NK-92 (cell line): ENCODE measurements at regions not wholly inside any gene's neighbourhood (a gene's known extent, or its start where the extent isn't known, plus 50 kb on each side); places are given as distances from the start of the nearest gene placed in this dataset.
"Not testable (repeated sequence)": the region's sequence is repeated elsewhere in the genome, so short reads cannot be mapped to it uniquely, and the experiment has no call there.

Source experiments
- DNase-seq: peaks from one replicate; lab custom pipeline; 2025; ENCODE audit not compliant: unreplicated experiment; lab: John Stamatoyannopoulos, UW

DNA sequence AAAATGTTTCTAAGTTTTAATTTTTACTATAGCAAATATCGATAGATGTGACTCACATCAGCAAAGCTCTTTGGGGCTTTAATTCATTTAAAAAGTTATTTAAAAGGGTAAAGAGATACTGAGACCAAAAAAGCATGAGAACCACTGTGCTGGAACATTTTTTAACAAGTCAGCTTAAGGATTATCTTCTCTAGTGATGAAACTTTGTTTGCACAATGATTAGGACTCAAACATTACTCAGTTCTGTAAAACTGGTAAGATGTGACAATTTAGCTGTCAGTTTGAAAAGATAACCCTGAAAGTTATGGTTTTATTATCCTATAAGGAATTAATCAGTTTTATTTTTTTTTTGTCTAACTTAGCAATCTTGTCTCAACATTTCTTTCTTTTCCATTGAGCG lies 301.4 kb downstream of the TSN start:
- no peak for DNase-seq

DNA sequence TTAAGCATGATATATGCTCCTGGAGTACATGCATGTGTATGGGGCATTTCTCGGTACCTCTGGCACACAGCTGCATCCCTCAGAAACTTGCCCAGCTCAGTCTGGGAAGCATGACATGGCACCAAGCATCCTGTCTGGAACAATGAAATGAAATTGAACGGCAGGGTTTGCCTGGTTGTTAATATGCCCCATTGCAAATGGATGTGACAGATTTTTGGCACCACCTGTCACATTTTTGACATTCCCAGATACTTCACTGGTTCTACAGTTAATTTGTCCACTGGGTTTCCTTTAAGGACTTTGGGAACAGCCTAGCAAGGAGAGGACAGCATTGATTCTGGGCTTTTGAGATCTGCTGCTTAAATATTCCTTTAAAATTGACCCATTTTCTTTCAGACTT lies 305.8 kb downstream of the TSN start:
- DNase-seq = no peak

DNA sequence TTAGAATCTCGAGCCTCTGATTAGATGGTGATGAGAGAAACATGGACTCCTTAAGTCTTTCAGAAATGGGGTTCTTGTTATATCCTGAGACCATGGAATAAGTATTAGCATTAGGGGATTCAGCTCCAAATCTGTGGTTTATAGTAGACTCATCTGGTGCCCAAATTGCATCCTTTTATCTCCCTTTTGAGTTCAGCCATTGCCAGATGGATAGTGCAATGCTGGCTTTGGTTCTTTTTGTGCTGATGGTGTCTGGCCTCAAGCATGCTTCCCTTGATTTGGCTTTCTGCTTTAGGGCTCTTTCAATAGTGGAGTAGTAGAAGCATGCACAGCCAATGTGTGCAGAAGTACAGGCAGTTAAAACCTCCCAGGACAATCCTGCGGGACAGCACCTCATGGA lies 306.4 kb downstream of the TSN start:
- DNase-seq = no peak

DNA sequence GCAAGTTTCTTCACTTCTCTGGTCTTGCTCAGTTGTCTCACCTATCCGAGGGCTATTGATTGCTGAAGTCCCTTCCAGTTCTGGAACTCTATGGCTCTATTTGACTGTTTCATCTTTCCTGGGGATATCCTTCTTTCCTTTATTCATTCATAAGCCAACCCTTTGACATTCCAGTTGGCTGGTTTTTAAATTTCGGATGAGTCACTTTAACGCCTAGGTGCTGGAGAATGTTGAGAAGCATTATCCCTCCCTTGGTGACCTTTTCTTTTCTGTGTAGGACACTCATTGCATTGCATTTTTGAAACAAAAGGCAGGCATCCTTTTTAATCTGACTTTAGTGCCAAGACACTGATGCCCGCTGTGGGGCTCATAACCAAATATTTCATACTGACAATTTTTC lies 307.1 kb downstream of the TSN start:
- no peak for DNase-seq

DNA sequence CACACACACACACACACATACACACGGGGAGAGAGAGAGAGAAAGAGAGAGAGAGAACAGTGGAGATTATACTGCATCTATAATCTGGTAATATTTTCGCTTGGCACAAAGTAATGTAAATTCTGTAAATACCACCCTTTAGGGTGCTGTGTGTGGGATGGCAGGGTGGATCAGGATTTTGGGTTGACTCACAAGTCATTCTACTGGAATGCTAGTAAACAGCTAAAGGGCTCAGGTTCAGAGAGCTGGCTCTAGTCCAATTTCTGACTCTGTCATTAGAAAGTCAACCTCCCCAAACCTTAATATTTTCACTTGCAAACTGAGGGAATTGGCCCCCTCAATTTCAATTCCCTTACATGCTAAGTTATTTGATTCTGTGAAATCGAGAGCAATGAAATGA lies 308.3 kb downstream of the TSN start:
- no peak for DNase-seq

DNA sequence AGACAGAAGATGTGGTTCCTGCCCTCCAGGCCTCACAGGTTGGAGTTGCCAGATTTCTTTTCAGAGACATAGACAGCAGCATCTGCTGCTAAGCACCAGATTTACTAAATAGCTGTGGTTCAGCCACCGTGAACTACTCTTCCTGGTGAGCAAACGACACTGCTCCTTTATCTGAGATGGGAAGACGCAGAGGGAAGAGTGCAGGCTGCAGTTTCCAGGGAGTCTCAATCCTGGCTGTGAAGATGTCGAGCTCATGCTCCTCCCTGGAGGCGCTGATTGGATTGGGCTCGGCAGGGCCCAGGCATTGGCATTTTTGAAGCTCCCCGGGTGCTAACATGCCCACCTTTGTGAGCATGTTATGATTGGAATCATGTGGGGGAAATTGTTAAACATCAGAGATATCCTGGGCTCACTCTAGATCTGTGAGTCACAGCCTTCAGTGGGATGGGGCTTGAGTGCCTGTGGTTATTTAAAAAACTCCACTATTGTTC lies 314.8 kb downstream of the TSN start:
- DNase-seq = no peak

DNA sequence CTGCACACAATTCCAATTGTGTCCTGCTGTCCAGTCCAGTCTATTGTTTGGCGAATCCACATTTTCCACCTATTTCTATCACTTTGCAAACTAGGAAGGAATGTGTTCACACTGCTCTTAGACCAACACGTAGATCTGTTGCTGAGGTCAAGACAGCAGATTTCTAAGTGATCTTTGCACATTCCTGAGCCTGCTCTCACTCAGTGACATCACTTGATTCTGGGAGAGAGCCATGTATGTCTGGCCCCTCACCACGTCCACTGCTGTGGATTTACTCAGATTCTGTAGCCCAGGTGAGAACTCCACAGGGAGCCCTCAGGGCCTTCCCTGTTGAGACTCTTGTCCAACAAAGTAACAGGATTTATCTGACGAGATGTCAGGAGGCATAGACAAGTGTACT lies 317.2 kb downstream of the TSN start:
- no peak for DNase-seq

DNA sequence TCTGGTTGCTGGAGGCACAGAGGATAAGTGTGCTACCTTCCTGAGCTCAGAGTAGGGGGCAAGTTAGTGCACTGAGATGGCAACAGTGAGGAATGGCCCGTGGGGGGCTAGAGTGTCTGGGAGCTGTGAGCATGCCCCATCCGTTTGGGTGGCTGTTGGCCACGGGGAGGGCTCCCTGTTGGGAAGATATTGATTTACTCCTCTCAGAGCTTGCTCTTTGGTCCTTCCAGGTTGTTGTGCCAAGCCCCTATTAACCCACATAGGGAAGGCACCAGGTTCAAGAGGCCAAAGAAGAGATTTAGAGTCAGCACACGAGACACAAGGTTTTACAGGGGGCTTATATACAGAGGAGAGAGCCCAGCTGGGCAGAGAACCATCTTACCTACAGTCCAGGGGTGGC lies 318.8 kb downstream of the TSN start:
- DNase-seq = no peak

DNA sequence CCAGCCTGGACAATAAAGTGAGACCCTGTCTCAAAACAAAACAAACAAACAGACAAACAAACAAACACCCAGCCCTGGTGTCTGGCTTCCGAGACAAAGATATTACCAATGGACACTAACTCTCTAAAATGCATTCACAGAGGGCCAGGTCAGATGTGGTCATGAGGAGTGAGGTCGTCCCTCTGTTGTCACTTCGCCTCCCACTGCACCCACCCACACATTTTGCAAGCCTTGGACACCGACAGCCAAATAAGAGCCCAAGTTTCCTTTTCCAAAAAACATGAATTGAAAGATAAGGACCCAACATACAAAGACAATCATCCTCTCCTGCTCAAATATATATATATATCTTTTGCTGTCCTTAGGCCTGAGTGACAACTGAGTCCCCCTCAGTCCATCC lies 319.9 kb downstream of the TSN start:
- no peak for DNase-seq

DNA sequence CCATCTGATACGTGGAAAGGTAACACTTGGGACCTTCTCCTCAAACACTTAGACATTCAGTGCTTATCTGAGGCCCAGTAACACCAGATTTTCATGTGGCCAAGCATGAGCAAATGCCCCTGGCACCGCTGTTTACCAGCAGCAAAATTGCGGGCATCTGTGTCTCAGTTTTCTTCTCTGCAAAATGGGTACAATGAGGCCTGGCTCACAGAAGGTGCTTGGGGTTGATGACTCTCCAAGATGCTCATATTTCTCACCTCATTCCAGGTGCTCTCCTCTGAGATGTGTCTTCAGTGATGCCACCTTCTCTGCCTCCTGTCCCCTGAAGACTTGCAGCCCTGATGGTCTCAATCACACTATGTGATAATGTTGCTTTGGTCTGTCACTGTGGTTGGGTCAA lies 321.7 kb downstream of the TSN start:
- DNase-seq = no peak

DNA sequence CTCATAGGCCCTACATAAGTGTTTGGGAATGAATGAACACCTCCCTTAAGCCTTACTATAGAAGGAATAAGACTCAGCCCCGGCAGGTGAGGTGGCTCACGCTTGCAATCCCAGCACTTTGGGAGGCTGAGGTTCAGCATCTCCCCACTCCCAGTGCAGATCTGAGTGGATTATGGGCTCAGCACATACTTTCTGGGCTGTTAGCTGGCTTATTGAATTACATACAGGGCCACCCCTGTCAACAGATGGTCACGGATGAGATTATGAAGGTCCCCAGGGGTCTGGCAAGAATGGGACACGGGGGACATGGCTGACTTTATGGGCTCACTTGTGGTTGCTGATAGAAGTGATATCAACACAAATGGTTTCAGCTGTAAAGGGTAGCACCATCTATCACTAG lies 322.3 kb downstream of the TSN start:
- no peak for DNase-seq

DNA sequence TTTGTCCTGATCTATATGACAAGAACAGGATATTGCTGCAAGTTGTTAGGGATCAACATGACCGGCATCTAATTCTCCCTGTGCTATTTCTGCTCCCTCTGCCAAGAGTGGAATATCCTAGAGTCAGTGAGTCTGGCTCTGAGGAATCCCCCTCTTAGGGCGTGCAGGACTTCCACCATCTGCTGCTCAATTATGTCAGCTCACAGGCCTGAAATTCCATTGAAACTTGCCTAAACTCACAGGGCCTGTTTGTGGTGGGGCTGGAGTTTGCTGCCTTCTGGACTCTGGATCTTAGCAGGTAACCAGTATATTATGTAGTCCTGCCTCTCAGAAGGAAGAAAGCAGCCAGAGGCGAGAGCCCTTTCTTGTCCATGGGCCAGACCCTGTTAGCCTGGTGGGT lies 323.0 kb downstream of the TSN start:
- DNase-seq = no peak

DNA sequence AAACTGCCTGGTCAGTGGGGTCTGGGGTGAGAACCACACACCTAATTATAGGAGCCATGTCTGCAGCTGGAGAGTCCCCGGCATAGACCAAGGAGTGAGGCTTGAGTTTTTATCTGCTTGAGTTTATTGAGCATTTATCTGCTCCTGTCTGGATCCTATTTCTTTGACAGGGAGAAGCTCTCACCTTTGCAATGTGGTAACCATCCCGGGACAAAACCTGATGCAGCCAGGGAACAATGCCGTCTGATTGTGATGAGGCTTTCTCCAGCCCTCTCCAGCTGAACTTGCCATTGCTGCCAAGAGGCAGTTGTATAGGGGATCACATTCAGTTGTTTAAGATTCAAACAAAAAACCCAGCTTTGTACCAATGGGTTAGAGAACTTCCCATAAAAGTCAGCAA lies 324.4 kb downstream of the TSN start:
- no peak for DNase-seq

DNA sequence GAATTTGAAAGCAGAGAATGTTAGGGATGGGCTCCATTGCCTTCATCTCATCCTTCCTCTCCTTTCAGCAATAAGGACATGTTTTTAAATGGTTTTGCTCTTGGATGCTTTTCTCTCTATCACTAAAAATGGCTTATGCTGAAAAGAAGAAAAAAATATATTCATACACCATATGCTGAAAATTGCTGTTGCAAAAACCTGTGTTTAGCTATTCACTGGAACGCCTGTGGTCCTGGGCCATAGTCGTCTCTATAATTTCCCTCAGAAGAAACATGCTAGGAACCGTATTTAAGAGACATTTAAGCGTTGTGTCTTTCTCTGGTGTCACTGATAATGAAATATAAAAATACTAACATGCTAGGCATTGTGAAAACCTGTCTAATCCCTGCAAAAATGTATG lies 324.9 kb downstream of the TSN start:
- DNase-seq = no peak

DNA sequence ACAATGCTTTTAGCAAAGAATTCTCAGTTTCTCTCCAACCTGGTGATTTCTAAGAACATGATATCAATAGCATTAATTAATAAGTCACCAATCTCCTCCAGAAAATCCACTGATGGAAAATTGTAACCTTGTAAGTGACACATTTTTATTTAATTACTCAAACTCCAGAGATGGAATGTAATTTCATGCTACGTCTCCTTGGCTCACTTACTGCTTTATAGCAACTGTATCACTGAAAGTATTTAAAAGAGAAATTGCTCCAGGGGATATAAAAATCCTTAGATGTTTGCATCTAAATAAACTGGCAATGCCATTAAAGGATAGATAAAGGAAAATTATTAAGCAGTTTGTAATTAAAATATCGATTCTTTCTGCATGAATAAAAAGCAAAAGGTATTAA lies 325.4 kb downstream of the TSN start:
- DNase-seq = no peak

DNA sequence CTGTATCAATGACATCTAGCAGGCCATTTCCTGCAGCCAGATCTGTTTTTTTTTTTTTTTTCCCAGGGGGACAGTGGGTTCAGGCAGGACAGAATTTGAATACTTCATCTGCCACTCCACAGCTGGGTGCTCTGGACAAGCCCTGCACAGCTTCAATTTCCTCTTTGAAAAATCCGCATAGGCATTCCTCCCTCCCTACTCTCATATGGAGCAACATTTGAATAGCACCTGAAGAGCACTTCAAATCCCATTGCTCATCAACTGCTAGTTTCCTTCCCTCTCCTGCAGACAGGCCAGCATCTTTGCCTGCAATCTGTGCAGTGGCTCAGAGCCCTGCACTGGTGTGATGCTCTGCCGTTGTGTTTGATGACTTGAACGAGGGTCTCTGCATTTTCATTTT lies 326.3 kb downstream of the TSN start:
- no peak for DNase-seq

DNA sequence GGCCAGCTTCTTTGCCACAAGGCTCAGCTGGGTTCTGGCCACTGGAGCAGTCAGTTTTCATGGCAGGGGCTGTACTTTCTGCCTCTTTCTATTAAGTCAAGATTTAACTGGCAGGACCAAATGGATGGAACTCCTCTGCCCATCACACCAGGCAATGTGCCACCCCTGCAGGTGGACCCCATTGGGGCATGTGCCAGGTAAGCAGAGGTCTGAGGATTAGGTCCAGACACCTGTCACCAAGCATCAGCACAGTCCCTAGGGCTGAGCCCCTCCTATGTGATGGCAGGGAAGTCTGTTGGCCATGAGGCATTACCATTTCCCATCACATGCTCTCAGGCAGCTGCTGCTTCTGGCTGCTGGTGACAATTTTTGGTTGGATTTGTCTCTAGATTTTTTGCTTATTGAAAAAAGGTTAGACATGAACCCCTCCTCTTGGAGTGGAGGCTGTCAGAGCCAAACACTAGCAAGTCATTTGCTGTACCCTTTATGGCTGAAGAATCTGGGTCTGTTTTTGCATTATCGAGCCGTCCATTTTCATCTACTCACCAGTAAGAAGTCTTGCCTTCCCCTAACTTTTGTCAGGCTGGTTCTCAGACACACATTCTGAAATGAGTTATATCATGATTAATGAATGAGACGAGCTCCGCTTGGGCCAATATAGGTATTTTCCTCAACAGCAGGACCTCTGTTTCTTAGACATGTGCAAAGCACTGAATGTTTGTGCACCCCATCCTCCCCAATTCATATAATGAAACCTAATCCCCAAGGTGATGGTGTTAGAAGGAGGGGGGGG lies 328.0 kb downstream of the TSN start:
- no peak for DNase-seq

DNA sequence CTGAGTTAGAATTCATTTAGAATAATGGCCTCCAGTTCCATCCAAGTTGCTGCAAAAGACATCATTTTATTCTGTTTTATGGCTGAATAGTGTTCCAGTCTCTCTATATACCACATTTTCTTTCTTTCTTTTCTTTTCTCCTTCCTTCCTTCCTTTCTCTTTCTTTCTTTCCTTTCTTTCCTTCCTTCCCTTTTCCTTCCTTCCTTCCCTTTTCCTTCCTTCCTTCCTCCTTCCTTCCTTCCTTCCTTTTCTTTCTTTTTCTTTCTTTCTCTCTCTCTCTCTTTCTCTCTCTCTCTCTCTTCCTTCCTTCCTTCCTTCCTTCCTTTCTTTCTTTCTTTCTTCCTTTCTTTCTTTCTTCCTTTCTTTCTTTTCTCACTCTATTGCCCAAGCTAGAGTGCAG lies 330.2 kb downstream of the TSN start:
- DNase-seq = not testable (repeated sequence)

DNA sequence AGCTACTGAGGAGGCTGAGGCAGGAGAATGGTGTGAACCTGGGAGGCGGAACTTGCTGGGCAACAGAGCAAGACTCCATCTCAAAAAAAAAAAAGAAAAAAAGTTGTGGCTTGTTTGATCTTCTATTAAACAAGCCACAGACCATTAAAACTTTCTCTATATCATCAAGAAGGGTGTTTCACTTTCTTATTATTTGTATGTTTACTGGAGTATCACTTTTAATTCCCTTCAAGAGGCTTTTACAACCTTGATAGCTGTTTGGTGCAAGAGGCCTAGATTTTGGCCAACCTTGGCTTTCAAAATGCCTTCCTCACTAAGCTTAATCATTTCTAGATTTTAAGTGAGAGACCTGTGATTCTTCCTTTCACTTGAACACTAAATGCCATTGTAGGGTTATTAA lies 339.1 kb downstream of the TSN start:
- DNase-seq = no peak

DNA sequence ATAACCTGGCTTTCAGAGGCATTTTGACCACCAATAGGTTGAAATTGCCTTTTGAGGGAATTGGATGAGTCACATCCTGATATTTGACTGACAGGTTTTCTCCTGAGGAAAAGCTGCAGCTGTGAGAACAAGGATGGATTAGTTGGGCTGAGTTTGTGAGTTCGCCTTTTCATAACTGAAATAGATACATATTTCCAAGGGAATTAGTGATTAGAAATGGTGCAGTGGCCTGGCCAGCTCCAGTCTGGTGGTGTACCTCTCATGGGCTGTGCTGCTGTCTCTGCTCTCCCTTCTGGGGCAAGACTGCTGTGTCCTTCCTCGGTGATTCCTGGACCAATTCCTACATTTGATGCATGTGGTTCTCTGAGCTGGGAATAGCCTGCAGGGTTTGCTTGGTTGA lies 341.3 kb downstream of the TSN start:
- DNase-seq = no peak

DNA sequence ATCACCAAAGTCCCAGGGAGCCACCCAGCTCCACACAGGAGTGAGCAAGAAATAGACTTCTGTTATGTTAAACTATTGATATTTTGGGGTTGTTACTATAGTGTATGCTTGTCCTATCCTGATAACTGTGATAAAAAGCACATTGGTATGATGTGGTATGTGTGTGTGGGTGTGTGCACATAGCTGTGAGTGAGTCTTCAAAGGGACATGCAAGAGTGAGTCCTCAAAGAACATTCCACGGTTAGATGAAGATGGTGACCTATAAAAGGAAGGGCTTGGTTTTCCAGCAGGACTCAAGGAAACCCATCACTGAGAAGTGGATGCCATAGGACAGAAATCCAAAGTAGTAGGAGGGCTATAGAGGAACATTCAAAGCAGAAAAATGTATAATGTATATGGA lies 342.9 kb downstream of the TSN start:
- no peak for DNase-seq

DNA sequence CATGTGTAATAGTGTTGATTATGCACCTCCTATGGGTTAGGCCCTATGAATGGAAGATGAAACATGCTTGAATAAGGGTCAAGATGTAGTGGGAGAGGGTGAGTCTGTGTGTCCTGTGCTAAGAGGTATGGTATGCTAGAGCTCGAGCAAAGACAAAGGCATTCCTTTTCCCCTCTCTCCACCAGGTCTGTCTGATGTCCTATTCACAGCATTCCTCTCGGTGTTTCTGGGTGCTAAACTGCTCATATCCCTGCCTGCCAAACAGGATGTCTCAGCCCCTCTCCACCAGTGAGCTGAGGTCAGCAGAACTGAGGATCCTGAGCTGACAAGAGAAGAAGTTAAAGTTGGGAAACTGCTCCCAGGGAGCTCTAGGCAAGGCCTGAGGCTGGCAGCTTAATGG lies 344.9 kb downstream of the TSN start:
- DNase-seq = no peak

DNA sequence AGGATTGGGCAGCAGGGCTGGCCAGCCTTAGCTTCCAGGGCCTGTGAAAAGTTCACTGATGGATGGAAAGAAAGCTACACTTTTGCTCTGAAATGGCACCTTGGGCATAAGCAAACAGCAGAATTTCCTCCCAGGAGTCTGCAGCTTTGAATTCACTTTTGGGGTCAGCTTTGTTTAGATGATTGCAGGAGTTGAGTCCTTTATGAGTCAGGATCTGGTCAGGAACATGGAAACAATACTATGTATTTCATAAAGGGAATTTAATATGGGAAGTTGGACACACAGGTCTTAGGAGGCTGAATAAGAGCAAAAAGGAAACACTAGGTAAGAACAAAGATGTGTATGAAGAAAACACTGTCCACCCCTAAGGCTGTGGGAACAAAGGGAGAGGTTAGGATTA lies 345.3 kb downstream of the TSN start:
- DNase-seq = no peak
